ENCODE measurements at regions not wholly inside any gene's neighbourhood (a gene's known extent, or its start where the extent isn't known, plus 50 kb on each side); places are given as distances from the start of the nearest gene placed in this dataset.
"Not testable (repeated sequence)": the region's sequence is repeated elsewhere in the genome, so short reads cannot be mapped to it uniquely, and the experiment has no call there.

DNA sequence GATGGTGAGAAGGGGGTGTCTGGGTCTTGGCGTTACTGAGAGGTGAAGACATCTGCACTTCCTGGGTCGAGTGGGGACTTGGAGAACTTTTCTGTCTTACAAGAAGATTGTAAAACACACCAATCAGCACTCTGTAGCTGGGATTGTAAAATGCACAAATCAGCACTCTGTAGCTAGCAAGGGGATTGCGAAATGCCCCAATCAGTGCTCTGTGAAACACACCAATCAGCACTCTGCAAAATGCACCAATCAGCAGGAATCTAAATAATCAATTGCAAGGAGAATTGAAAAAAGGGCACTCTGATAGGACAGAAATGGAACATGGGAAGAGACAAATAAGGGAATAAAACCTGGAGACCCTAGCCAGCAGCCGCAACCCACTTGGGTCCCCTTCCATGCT is 376.1 kb upstream of the SFSWAP start:
- H3K36me3 ChIP-seq (ENCODE audit: insufficient read depth, low read length) = no peaks in the 10 kb centered on the region
- H3K27ac ChIP-seq (ENCODE audit: low read depth, low read length) = no peak overlapping the region
- no peak overlapping the region for H3K4me3 ChIP-seq (ENCODE audit: low read depth in 1 of 2, low read length in 2 of 2)
- H3K27me3 ChIP-seq (ENCODE audit: control insufficient read depth in 1 of 2, insufficient read depth in 2 of 2, low read length in 2 of 2) = no peaks in the 10 kb centered on the region
- H3K9me3 ChIP-seq (ENCODE audit: low read length) = no peaks in the 10 kb centered on the region
- H3K4me1 ChIP-seq (ENCODE audit: insufficient read depth, low read length) = no peaks in the 10 kb centered on the region
- H3K9ac ChIP-seq (ENCODE audit: low read length) = no peak overlapping the region

- Histone ChIP-seq H3K9ac (ENCODE audit: low read length) (no peak overlapping the region), H3K36me3 (ENCODE audit: insufficient read depth, low read length) (no peaks in the 10 kb centered on the region), H3K4me3 (ENCODE audit: low read depth in 1 of 2, low read length in 2 of 2) (no peak overlapping the region)
These were observed 375.4 kb upstream of the SFSWAP start for GRCh38 chr12:131335456-131335855.

DNA sequence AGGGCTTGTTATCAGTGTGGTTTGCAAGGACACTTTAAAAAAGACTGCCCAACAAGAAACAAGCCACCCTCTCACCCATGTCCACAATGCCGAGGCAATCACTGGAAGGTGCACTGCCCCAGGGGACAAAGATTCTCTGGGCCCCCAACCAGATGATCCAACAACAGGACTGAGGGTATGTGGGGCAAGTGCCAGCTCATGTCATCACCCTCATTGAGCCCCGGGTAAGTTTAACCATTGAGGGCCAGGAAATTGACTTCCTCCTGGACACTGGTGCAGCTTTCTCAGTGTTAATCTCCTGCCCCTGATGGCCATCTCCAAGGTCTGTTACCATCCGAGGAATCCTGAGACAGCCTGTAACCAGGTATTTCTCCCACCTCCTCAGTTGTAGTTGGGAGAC is 373.0 kb upstream of the SFSWAP start:
- H3K9me3 ChIP-seq (ENCODE audit: low read length); H3K36me3 ChIP-seq (ENCODE audit: insufficient read depth, low read length); H3K27ac ChIP-seq (ENCODE audit: low read depth, low read length); H3K27me3 ChIP-seq (ENCODE audit: control insufficient read depth in 1 of 2, insufficient read depth in 2 of 2, low read length in 2 of 2); H3K4me1 ChIP-seq (ENCODE audit: insufficient read depth, low read length); H3K9ac ChIP-seq (ENCODE audit: low read length); H3K4me3 ChIP-seq (ENCODE audit: low read depth in 1 of 2, low read length in 2 of 2): not testable (repeated sequence)

More at GRCh38 chr12:131335456-131335855, 375.4 kb upstream of the SFSWAP start:
- no peaks in the 10 kb centered on the region for H3K9me3 ChIP-seq (ENCODE audit: low read length)
- no peak overlapping the region for H3K27ac ChIP-seq (ENCODE audit: low read depth, low read length)
- no peaks in the 10 kb centered on the region for H3K27me3 ChIP-seq (ENCODE audit: control insufficient read depth in 1 of 2, insufficient read depth in 2 of 2, low read length in 2 of 2)
- H3K4me1 ChIP-seq (ENCODE audit: insufficient read depth, low read length) = no peaks in the 10 kb centered on the region

GRCh38 chr12:131340616-131341210 is 370.2 kb upstream of the SFSWAP start:
- H3K9me3 ChIP-seq (ENCODE audit: low read length) = no peaks in the 10 kb centered on the region

DNA sequence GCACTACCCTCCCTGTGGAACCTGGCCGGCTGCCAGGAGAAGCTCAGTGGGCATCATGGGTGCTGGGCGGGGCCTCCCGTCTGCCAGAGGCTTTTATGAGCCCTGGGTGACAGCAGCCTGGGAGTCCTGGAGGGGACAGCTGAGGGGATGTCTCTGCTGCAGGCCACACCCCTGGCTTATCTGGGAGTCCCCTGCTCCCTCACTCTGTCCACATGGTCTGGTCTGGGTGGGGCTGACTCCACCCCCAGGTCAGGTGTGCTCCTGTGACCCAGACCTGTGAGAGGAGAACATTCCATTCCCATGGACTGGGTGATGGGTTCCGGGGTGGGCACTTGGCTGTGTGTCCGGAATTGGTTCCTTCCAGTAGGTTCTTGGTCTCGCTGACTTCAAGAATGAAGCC is 369.3 kb upstream of the SFSWAP start:
- H3K4me3 ChIP-seq (ENCODE audit: low read depth in 1 of 2, low read length in 2 of 2); H3K4me1 ChIP-seq (ENCODE audit: insufficient read depth, low read length); H3K27ac ChIP-seq (ENCODE audit: low read depth, low read length); H3K9ac ChIP-seq (ENCODE audit: low read length); H3K9me3 ChIP-seq (ENCODE audit: low read length); H3K36me3 ChIP-seq (ENCODE audit: insufficient read depth, low read length); H3K27me3 ChIP-seq (ENCODE audit: control insufficient read depth in 1 of 2, insufficient read depth in 2 of 2, low read length in 2 of 2): not testable (repeated sequence)

More at GRCh38 chr12:131340616-131341210, 370.2 kb upstream of the SFSWAP start:
- H3K4me3 ChIP-seq (ENCODE audit: low read depth in 1 of 2, low read length in 2 of 2) = no peak overlapping the region
- H3K9ac ChIP-seq (ENCODE audit: low read length) = no peak overlapping the region
- no peaks in the 10 kb centered on the region for H3K4me1 ChIP-seq (ENCODE audit: insufficient read depth, low read length)
- no peaks in the 10 kb centered on the region for H3K36me3 ChIP-seq (ENCODE audit: insufficient read depth, low read length)
- H3K27ac ChIP-seq (ENCODE audit: low read depth, low read length) = no peak overlapping the region
- H3K27me3 ChIP-seq (ENCODE audit: control insufficient read depth in 1 of 2, insufficient read depth in 2 of 2, low read length in 2 of 2) = peaks cover 0 to 1% of the 10 kb centered on the region in 2 donors

GRCh38 chr12:131343436-131343835 is 367.5 kb upstream of the SFSWAP start:
- H3K9me3 ChIP-seq (ENCODE audit: low read length); H3K27ac ChIP-seq (ENCODE audit: low read depth, low read length); H3K4me1 ChIP-seq (ENCODE audit: insufficient read depth, low read length); H3K9ac ChIP-seq (ENCODE audit: low read length); H3K4me3 ChIP-seq (ENCODE audit: low read depth in 1 of 2, low read length in 2 of 2); H3K36me3 ChIP-seq (ENCODE audit: insufficient read depth, low read length): not testable (repeated sequence)
- H3K27me3 ChIP-seq (ENCODE audit: control insufficient read depth in 1 of 2, insufficient read depth in 2 of 2, low read length in 2 of 2) = peaks cover 0 to 11% of the 10 kb centered on the region in 2 donors

GRCh38 chr12:131344715-131345520 is 366.0 kb upstream of the SFSWAP start:
- H3K4me3 ChIP-seq (ENCODE audit: low read depth in 1 of 2, low read length in 2 of 2); H3K9ac ChIP-seq (ENCODE audit: low read length); H3K27ac ChIP-seq (ENCODE audit: low read depth, low read length); H3K4me1 ChIP-seq (ENCODE audit: insufficient read depth, low read length); H3K36me3 ChIP-seq (ENCODE audit: insufficient read depth, low read length); H3K9me3 ChIP-seq (ENCODE audit: low read length): not testable (repeated sequence)
- peaks cover 0 to 11% of the 10 kb centered on the region in 2 donors for H3K27me3 ChIP-seq (ENCODE audit: control insufficient read depth in 1 of 2, insufficient read depth in 2 of 2, low read length in 2 of 2)

DNA sequence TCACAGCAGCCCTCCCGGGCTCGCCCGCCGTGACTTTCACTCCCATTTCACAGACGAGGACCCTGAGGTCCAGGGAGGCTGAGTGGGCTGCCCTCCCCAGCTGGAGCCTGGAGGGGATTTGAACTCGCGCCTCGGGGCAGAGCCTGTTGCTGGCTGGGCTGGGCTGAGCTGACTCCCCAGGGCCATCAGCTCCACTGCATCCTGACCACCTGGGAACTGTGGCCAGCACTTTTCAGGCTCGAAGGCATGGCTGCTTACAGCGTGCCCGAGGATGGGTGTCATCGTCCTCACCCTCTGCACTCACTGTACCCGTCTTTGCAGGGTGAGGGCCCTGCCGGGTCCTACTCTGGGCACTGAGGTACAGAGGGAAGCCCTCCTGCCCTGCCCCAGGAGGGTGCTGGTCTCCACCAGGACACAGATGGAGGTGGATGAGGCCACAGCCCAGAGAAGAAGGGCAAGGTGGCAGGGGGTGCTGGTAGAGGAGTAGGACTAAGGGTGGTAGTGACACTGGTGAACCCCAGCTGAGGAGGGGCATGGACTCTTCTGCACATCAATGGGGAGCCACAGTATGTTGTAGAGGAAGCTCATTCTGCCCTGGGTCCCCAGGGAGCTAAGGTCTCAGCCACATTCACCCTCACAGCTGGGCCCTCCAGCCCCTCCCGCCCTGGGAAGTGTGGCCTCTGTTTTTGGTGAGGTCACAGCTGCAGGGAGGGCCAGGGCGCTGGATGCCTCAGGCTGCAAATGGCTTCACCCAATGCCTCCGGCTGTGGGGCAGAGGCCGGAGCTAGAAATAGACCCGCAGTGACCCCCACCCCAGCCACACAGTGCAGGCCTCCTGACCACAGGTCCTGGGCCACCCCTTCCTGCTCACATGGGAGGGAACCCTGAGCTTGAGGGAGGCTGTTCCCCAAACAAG is 365.1 kb upstream of the SFSWAP start:
- H3K27me3 ChIP-seq (ENCODE audit: control insufficient read depth in 1 of 2, insufficient read depth in 2 of 2, low read length in 2 of 2) = peaks cover 0 to 11% of the 10 kb centered on the region in 2 donors
- no peak overlapping the region for H3K9ac ChIP-seq (ENCODE audit: low read length)
- no peaks in the 10 kb centered on the region for H3K36me3 ChIP-seq (ENCODE audit: insufficient read depth, low read length)
- no peak overlapping the region for H3K4me3 ChIP-seq (ENCODE audit: low read depth in 1 of 2, low read length in 2 of 2)
- H3K9me3 ChIP-seq (ENCODE audit: low read length) = no peaks in the 10 kb centered on the region
- no peak overlapping the region for H3K27ac ChIP-seq (ENCODE audit: low read depth, low read length)
- H3K4me1 ChIP-seq (ENCODE audit: insufficient read depth, low read length) = no peaks in the 10 kb centered on the region

DNA sequence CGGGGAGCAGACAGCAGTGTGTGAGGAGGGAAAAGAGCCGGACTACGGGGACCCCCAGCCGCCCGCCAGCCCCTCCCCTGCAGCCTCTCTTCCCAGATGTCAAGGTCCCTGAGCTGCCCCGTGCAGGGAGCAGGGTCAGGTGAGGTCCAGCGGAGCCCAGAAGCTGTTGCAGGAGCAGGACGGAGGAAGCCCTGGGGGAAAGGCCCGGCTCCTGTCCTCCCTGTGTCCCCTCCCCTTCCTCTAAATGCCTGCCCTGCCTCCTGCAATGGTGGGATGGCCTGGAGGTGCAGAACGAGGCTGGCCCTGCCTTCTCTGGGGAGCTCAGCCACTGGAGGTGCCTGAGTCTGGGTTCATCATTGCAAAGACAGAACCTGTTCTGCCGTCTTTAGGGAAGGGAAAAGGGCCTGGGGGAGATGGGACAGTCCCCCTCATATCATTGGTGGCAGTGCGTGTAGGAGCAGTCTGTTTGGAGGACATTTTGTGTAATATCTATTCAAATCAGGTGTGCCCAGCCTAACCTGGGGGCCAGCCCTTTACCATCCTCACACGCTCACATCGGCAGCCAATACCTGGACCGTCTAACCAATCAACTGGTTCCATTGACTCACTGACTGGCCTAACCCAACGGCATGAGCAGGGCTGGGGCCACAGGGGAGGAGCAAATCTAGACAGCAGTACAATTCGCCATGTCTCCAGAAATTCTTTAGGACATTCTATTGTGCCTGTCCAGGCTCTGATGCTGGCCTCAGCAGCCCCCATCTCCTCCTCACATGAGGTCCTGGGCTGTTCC is 364.1 kb upstream of the SFSWAP start:
- Histone ChIP-seq H3K27ac (ENCODE audit: low read depth, low read length) (no peak overlapping the region), H3K27me3 (ENCODE audit: control insufficient read depth in 1 of 2, insufficient read depth in 2 of 2, low read length in 2 of 2) (peaks cover 0 to 11% of the 10 kb centered on the region in 2 donors), H3K9ac (ENCODE audit: low read length) (no peak overlapping the region), H3K36me3 (ENCODE audit: insufficient read depth, low read length) (no peaks in the 10 kb centered on the region), H3K4me1 (ENCODE audit: insufficient read depth, low read length) (no peaks in the 10 kb centered on the region), H3K4me3 (ENCODE audit: low read depth in 1 of 2, low read length in 2 of 2) (no peak overlapping the region), H3K9me3 (ENCODE audit: low read length) (no peaks in the 10 kb centered on the region)

- Histone ChIP-seq H3K4me3 (ENCODE audit: low read depth in 1 of 2, low read length in 2 of 2) (no peak overlapping the region), H3K9ac (ENCODE audit: low read length) (no peak overlapping the region), H3K27ac (ENCODE audit: low read depth, low read length) (no peak overlapping the region), H3K4me1 (ENCODE audit: insufficient read depth, low read length) (no peaks in the 10 kb centered on the region), H3K27me3 (ENCODE audit: control insufficient read depth in 1 of 2, insufficient read depth in 2 of 2, low read length in 2 of 2) (peaks cover 0 to 11% of the 10 kb centered on the region in 2 donors), H3K9me3 (ENCODE audit: low read length) (no peaks in the 10 kb centered on the region), H3K36me3 (ENCODE audit: insufficient read depth, low read length) (no peaks in the 10 kb centered on the region)
These were observed 363.6 kb upstream of the SFSWAP start for GRCh38 chr12:131347345-131347714.

DNA sequence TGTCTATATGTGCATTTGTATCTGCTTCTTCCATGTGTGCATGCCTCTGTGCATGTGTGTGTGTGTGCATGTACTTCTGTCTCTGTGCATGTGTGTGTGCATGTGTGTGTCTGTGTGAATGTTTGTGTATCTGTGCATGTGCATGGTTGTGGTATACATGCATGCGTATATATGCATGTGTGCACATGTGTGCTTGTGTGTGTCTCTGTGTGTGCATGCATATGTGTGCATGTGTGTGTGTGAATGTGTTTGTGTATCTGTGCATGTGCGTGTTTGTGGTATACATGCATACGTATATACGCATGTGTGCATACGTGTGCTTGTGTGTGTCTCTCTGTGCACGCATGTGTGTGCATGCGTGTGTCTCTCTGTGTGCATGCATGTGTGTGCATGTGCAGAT is 363.2 kb upstream of the SFSWAP start:
- Histone ChIP-seq H3K4me3 (ENCODE audit: low read depth in 1 of 2, low read length in 2 of 2) (no peak overlapping the region), H3K27me3 (ENCODE audit: control insufficient read depth in 1 of 2, insufficient read depth in 2 of 2, low read length in 2 of 2) (peaks cover 0 to 11% of the 10 kb centered on the region in 2 donors), H3K9ac (ENCODE audit: low read length) (no peak overlapping the region), H3K9me3 (ENCODE audit: low read length) (no peaks in the 10 kb centered on the region), H3K27ac (ENCODE audit: low read depth, low read length) (no peak overlapping the region), H3K4me1 (ENCODE audit: insufficient read depth, low read length) (no peaks in the 10 kb centered on the region), H3K36me3 (ENCODE audit: insufficient read depth, low read length) (no peaks in the 10 kb centered on the region)

Measured in muscle layer of colon (tissue), 2 donors.